DOHH2 (cell line): ENCODE measurements at regions not wholly inside any gene's neighbourhood (a gene's known extent, or its start where the extent isn't known, plus 50 kb on each side); places are given as distances from the start of the nearest gene placed in this dataset.

Experiments used
- CTCF ChIP-seq: fragments of 200-600 bp; sonication (generic); IDR thresholded peaks from one replicate; pipeline ENCODE4 v1.5.1; 2014; ENCODE audit warnings: antibody characterized with exemption, mild to moderate bottlenecking, low read depth, low read length; ENCODE audit not compliant: poor library complexity, severe bottlenecking
- EZH2phosphoT487 ChIP-seq: fragments of 200-600 bp; sonication (generic); IDR thresholded peaks from 2 replicates; pipeline ENCODE4 v1.6.1; 2017; ENCODE audit warnings: borderline replicate concordance, mild to moderate bottlenecking, antibody characterized with exemption, low read length, moderate library complexity, mixed read lengths

GRCh38 chr14:98477935-98478334 is 794.1 kb downstream of the BCL11B start:
- TF ChIP-seq CTCF (no peak), EZH2phosphoT487 (no peak)
